Vagina (tissue), 2 donors: ENCODE measurements at regions not wholly inside any gene's neighbourhood (a gene's known extent, or its start where the extent isn't known, plus 50 kb on each side); places are given as distances from the start of the nearest gene placed in this dataset.

Experiments used
- POLR2AphosphoS5 ChIP-seq, 2 donors: sonication (generic); formaldehyde crosslinking; IDR thresholded peaks; one replicate each; pipeline ENCODE4 v1.9.0; 2017; ENCODE audit warnings: antibody characterized with exemption in 2 of 2, mild to moderate bottlenecking in 2 of 2, low read depth in 1 of 2; ENCODE audit not compliant: insufficient read depth in 1 of 2
- TF ChIP-seq, protein P1 (sequence below), 3 experiments: fragments of 450-650 bp in 2 of 3; fragments of 200-600 bp in 1 of 3; sonication (generic) in 1 of 3; IDR thresholded peaks; one replicate each; pipeline ENCODE4 v1.5.1; 2017 to 2019; ENCODE audit warnings: antibody characterized with exemption in 3 of 3, mild to moderate bottlenecking in 2 of 3, moderate library complexity in 2 of 3

- TF ChIP-seq, protein P1, sequence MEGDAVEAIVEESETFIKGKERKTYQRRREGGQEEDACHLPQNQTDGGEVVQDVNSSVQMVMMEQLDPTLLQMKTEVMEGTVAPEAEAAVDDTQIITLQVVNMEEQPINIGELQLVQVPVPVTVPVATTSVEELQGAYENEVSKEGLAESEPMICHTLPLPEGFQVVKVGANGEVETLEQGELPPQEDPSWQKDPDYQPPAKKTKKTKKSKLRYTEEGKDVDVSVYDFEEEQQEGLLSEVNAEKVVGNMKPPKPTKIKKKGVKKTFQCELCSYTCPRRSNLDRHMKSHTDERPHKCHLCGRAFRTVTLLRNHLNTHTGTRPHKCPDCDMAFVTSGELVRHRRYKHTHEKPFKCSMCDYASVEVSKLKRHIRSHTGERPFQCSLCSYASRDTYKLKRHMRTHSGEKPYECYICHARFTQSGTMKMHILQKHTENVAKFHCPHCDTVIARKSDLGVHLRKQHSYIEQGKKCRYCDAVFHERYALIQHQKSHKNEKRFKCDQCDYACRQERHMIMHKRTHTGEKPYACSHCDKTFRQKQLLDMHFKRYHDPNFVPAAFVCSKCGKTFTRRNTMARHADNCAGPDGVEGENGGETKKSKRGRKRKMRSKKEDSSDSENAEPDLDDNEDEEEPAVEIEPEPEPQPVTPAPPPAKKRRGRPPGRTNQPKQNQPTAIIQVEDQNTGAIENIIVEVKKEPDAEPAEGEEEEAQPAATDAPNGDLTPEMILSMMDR (IDR thresholded peaks at IDR 0.05), result no peak
- no peak for TF ChIP-seq POLR2AphosphoS5 (IDR thresholded peaks at IDR 0.05; ENCODE audit: insufficient read depth in 1 of 2, low read depth in 1 of 2)
Observed at GRCh38 chr13:111964411-111965035, 102.4 kb upstream of the SOX1 start.
